Liver (tissue), 8 donors: ENCODE measurements at regions not wholly inside any gene's neighbourhood (a gene's known extent, or its start where the extent isn't known, plus 50 kb on each side); places are given as distances from the start of the nearest gene placed in this dataset.

ENCODE experiments used
- DNase-seq: peaks from one replicate; pipeline ENCODE4 v3.0.0-alpha.2; 2017; ENCODE audit warnings: low spot score
- H3K27ac ChIP-seq, 2 donors: one replicate each; pipeline ENCODE4 v1.7.0; 2013; ENCODE audit warnings: inconsistent platforms in 2 of 2, low read length in 2 of 2, control low read depth in 1 of 2, low read depth in 1 of 2, mild to moderate bottlenecking in 1 of 2
- H3K27me3 ChIP-seq, 4 donors: one replicate each; pipeline versions ENCODE4 v1.6.1 to v1.7.0; 2013; ENCODE audit warnings: low read length in 3 of 4, inconsistent platforms in 1 of 4, mild to moderate bottlenecking in 1 of 4, moderate library complexity in 1 of 4; ENCODE audit not compliant: control insufficient read depth in 4 of 4, insufficient read depth in 4 of 4
- H3K36me3 ChIP-seq, 4 donors: one replicate each; pipeline versions ENCODE4 v1.6.1 to v1.7.0; 2013; ENCODE audit warnings: low read length in 3 of 4, mild to moderate bottlenecking in 3 of 4, low read depth in 1 of 4, moderate library complexity in 1 of 4; ENCODE audit not compliant: control insufficient read depth in 4 of 4, insufficient read depth in 3 of 4
- H3K4me1 ChIP-seq, 4 donors: one replicate each; pipeline versions ENCODE4 v1.6.1 to v1.7.0; 2013; ENCODE audit warnings: low read length in 3 of 4, mild to moderate bottlenecking in 3 of 4, moderate library complexity in 1 of 4; ENCODE audit not compliant: control insufficient read depth in 4 of 4, insufficient read depth in 4 of 4
- H3K4me3 ChIP-seq, 3 donors: one replicate each; pipeline versions ENCODE4 v1.6.1 to v1.7.0; 2013; ENCODE audit warnings: low read length in 3 of 3, control low read depth in 1 of 3, low read depth in 1 of 3, mild to moderate bottlenecking in 1 of 3
- H3K9ac ChIP-seq, 2 donors: one replicate each; pipeline ENCODE4 v1.7.0; 2013; ENCODE audit warnings: low read length in 2 of 2, mild to moderate bottlenecking in 2 of 2, moderate library complexity in 2 of 2, control low read depth in 1 of 2, low read depth in 1 of 2
- H3K9me3 ChIP-seq, 4 donors: one replicate each; pipeline versions ENCODE4 v1.6.1 to v1.7.0; 2013; ENCODE audit warnings: low read length in 3 of 4; ENCODE audit not compliant: control insufficient read depth in 4 of 4
- EGR1 ChIP-seq, 2 donors: IDR thresholded peaks; 2 replicates each; pipeline ENCODE4 v1.6.1; 2016 to 2018; ENCODE audit warnings: antibody characterized with exemption in 2 of 2, low read depth in 2 of 2
- FOXA1 ChIP-seq: IDR thresholded peaks from 2 replicates; pipeline ENCODE4 v1.6.1; 2016; ENCODE audit warnings: antibody characterized with exemption
- FOXA2 ChIP-seq: IDR thresholded peaks from 2 replicates; pipeline ENCODE4 v1.6.1; 2016; ENCODE audit warnings: antibody characterized with exemption
- GABPA ChIP-seq, 2 donors: IDR thresholded peaks in 1 of 2; conservative IDR thresholded peaks in 1 of 2; 2 replicates each; pipeline ENCODE4 v1.6.1; 2016; ENCODE audit warnings: antibody characterized with exemption in 2 of 2, mild to moderate bottlenecking in 1 of 2, moderate library complexity in 1 of 2
- HNF4A ChIP-seq, 2 donors: conservative IDR thresholded peaks; 2 replicates each; pipeline ENCODE4 v1.6.1; 2016; ENCODE audit warnings: antibody characterized with exemption in 2 of 2, mild to moderate bottlenecking in 2 of 2
- HNF4G ChIP-seq: IDR thresholded peaks from 2 replicates; pipeline ENCODE4 v1.6.1; 2016; ENCODE audit warnings: antibody characterized with exemption
- JUND ChIP-seq, 2 donors: IDR thresholded peaks; 2 replicates each; pipeline ENCODE4 v1.6.1; 2016; ENCODE audit warnings: antibody characterized with exemption in 2 of 2
- NR2F2 ChIP-seq: IDR thresholded peaks from 2 replicates; pipeline ENCODE4 v1.6.1; 2016; ENCODE audit warnings: antibody characterized with exemption
- RAD21 ChIP-seq, 2 donors: IDR thresholded peaks; 2 replicates each; pipeline ENCODE4 v1.6.1; 2016; ENCODE audit warnings: antibody characterized with exemption in 2 of 2, mild to moderate bottlenecking in 2 of 2
- RXRA ChIP-seq, 2 donors: IDR thresholded peaks; 2 replicates each; pipeline ENCODE4 v1.6.1; 2017 to 2018; ENCODE audit warnings: antibody characterized with exemption in 2 of 2, mild to moderate bottlenecking in 1 of 2
- SP1 ChIP-seq: IDR thresholded peaks from 2 replicates; pipeline ENCODE4 v1.6.1; 2018; ENCODE audit warnings: antibody characterized with exemption, mild to moderate bottlenecking
- TAF1 ChIP-seq: conservative IDR thresholded peaks from 2 replicates; pipeline ENCODE4 v1.6.1; 2016; ENCODE audit warnings: antibody characterized with exemption, mild to moderate bottlenecking
- YY1 ChIP-seq: IDR thresholded peaks from 2 replicates; pipeline ENCODE4 v1.6.1; 2016; ENCODE audit warnings: antibody characterized with exemption, mild to moderate bottlenecking
- WGBS: extraction: QIAGEN DNeasy Blood & Tissue Kit; methylation state at CpG from one replicate; pipeline ENCODE4 v1.1.7; 2013; 5-methylcytosine and 5-hydroxymethylcytosine counted together
- TF ChIP-seq, protein P1 (sequence below): IDR thresholded peaks from 2 replicates; pipeline ENCODE4 v1.6.1; 2016; ENCODE audit warnings: antibody characterized with exemption, mild to moderate bottlenecking
- TF ChIP-seq, protein P2 (sequence below): IDR thresholded peaks from 2 replicates; pipeline ENCODE4 v1.6.1; 2016; ENCODE audit warnings: antibody characterized with exemption
- TF ChIP-seq, protein P3 (sequence below): fragments of 150-350 bp; IDR thresholded peaks from 2 replicates; pipeline ENCODE4 v1.5.1; 2017; ENCODE audit warnings: improper control_type of control experiment, low read depth, low read length; ENCODE audit not compliant: missing input control
- TF ChIP-seq, protein P4 (sequence below): IDR thresholded peaks from 2 replicates; pipeline ENCODE4 v1.6.1; 2016; ENCODE audit warnings: antibody characterized with exemption
- TF ChIP-seq, protein P5 (sequence below): IDR thresholded peaks from 2 replicates; pipeline ENCODE4 v1.6.1; 2016; ENCODE audit warnings: antibody characterized with exemption
- donor health status: healthy.
- donor health status: healthy.
- donor health status: healthy.
- donor health status: healthy.
- donor health status: healthy.

DNA sequence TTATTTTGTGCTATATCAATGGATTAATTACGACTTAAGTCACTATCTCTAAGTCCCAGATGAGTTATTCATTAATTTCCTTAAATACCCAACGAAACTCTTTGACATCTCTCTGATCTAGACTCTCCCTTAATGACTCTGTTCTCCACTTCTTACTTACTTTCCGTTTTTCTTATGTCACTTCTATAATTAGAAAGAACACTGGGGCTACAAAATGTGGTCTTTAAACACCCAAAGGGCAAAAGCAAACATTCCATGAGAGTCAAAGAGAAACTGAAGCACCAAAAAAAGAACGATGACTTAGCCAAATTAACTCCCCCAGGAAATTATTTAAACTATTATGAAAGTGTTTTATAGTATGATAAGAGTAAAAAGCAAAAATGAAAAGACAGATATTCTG lies 166.4 kb upstream of the UBE2E2 start:
- WGBS = 32% methylated on average over 4 of the region's 4 CpGs
- no peaks in the 10 kb centered on the region for H3K36me3 ChIP-seq
- H3K9me3 ChIP-seq = no peaks in the 10 kb centered on the region
- TF ChIP-seq GABPA (IDR thresholded peaks at IDR 0.05 in 1 of 2, conservative IDR thresholded peaks at IDR 0.05 in 1 of 2) (no peak), RAD21 (IDR thresholded peaks at IDR 0.05) (no peak), JUND (IDR thresholded peaks at IDR 0.05) (no peak), NR2F2 (no peak), FOXA1 (no peak), SP1 (no peak), FOXA2 (no peak), TAF1 (no peak), HNF4A (conservative IDR thresholded peaks at IDR 0.05) (no peak), RXRA (IDR thresholded peaks at IDR 0.05) (no peak), YY1 (no peak), HNF4G (no peak), EGR1 (IDR thresholded peaks at IDR 0.05; ENCODE audit: low read depth in 2 of 2) (no peak)
- TF ChIP-seq, protein P1, sequence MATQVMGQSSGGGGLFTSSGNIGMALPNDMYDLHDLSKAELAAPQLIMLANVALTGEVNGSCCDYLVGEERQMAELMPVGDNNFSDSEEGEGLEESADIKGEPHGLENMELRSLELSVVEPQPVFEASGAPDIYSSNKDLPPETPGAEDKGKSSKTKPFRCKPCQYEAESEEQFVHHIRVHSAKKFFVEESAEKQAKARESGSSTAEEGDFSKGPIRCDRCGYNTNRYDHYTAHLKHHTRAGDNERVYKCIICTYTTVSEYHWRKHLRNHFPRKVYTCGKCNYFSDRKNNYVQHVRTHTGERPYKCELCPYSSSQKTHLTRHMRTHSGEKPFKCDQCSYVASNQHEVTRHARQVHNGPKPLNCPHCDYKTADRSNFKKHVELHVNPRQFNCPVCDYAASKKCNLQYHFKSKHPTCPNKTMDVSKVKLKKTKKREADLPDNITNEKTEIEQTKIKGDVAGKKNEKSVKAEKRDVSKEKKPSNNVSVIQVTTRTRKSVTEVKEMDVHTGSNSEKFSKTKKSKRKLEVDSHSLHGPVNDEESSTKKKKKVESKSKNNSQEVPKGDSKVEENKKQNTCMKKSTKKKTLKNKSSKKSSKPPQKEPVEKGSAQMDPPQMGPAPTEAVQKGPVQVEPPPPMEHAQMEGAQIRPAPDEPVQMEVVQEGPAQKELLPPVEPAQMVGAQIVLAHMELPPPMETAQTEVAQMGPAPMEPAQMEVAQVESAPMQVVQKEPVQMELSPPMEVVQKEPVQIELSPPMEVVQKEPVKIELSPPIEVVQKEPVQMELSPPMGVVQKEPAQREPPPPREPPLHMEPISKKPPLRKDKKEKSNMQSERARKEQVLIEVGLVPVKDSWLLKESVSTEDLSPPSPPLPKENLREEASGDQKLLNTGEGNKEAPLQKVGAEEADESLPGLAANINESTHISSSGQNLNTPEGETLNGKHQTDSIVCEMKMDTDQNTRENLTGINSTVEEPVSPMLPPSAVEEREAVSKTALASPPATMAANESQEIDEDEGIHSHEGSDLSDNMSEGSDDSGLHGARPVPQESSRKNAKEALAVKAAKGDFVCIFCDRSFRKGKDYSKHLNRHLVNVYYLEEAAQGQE = no peak
- TF ChIP-seq, protein P2, sequence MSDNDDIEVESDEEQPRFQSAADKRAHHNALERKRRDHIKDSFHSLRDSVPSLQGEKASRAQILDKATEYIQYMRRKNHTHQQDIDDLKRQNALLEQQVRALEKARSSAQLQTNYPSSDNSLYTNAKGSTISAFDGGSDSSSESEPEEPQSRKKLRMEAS = no peak
- TF ChIP-seq, protein P3, sequence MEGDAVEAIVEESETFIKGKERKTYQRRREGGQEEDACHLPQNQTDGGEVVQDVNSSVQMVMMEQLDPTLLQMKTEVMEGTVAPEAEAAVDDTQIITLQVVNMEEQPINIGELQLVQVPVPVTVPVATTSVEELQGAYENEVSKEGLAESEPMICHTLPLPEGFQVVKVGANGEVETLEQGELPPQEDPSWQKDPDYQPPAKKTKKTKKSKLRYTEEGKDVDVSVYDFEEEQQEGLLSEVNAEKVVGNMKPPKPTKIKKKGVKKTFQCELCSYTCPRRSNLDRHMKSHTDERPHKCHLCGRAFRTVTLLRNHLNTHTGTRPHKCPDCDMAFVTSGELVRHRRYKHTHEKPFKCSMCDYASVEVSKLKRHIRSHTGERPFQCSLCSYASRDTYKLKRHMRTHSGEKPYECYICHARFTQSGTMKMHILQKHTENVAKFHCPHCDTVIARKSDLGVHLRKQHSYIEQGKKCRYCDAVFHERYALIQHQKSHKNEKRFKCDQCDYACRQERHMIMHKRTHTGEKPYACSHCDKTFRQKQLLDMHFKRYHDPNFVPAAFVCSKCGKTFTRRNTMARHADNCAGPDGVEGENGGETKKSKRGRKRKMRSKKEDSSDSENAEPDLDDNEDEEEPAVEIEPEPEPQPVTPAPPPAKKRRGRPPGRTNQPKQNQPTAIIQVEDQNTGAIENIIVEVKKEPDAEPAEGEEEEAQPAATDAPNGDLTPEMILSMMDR = no peak
- TF ChIP-seq, protein P4, sequence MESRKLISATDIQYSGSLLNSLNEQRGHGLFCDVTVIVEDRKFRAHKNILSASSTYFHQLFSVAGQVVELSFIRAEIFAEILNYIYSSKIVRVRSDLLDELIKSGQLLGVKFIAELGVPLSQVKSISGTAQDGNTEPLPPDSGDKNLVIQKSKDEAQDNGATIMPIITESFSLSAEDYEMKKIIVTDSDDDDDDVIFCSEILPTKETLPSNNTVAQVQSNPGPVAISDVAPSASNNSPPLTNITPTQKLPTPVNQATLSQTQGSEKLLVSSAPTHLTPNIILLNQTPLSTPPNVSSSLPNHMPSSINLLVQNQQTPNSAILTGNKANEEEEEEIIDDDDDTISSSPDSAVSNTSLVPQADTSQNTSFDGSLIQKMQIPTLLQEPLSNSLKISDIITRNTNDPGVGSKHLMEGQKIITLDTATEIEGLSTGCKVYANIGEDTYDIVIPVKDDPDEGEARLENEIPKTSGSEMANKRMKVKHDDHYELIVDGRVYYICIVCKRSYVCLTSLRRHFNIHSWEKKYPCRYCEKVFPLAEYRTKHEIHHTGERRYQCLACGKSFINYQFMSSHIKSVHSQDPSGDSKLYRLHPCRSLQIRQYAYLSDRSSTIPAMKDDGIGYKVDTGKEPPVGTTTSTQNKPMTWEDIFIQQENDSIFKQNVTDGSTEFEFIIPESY = no peak
- TF ChIP-seq, protein P5, sequence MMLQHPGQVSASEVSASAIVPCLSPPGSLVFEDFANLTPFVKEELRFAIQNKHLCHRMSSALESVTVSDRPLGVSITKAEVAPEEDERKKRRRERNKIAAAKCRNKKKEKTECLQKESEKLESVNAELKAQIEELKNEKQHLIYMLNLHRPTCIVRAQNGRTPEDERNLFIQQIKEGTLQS = no peak
- no peak for DNase-seq
- H3K27me3 ChIP-seq = peaks cover 0 to 5% (median 0%) of the 10 kb centered on the region in 4 donors
- H3K4me3 ChIP-seq = no peak overlapping the region
- H3K4me1 ChIP-seq = no peaks in the 10 kb centered on the region
- no peak overlapping the region for H3K9ac ChIP-seq
- H3K27ac ChIP-seq = no peak overlapping the region
